GM19372 (cell line): ENCODE measurements at regions not wholly inside any gene's neighbourhood (a gene's known extent, or its start where the extent isn't known, plus 50 kb on each side); places are given as distances from the start of the nearest gene placed in this dataset.

Experiments used
- ATAC-seq: cut with Tn5 transposase; IDR thresholded peaks from one replicate; pipeline ENCODE4 v1.9.1; 2021; ENCODE audit warnings: mild to moderate bottlenecking, low read depth, moderate library complexity; ENCODE audit not compliant: unreplicated experiment

- no peak for ATAC-seq
Measured at GRCh38 chr10:71042216-71042615, 153.9 kb upstream of the PCBD1 start.

- ATAC-seq = no peak
Measured at GRCh38 chr10:71042699-71043098, 154.3 kb upstream of the PCBD1 start.

- no peak for ATAC-seq
Measured at GRCh38 chr10:71043858-71044257, 155.5 kb upstream of the PCBD1 start.

- no peak for ATAC-seq
Measured at GRCh38 chr10:71044720-71045119, 156.4 kb upstream of the PCBD1 start.

- ATAC-seq = no peak
Measured at GRCh38 chr10:71045204-71045809, 156.9 kb upstream of the PCBD1 start.

GRCh38 chr10:71045936-71046335 lies 157.6 kb upstream of the PCBD1 start:
- no peak for ATAC-seq

GRCh38 chr10:71046747-71047146 lies 158.4 kb upstream of the PCBD1 start:
- no peak for ATAC-seq

GRCh38 chr10:71048971-71049615 lies 160.7 kb upstream of the PCBD1 start:
- ATAC-seq = no peak

GRCh38 chr10:71049994-71050393 lies 161.6 kb upstream of the PCBD1 start:
- ATAC-seq = no peak

- ATAC-seq = no peak
Measured at GRCh38 chr10:71052076-71052660, 160.2 kb upstream of the UNC5B start.

- no peak for ATAC-seq
Measured at GRCh38 chr10:71052708-71053107, 159.7 kb upstream of the UNC5B start.

GRCh38 chr10:71053169-71053895 lies 159.0 kb upstream of the UNC5B start:
- no peak for ATAC-seq

GRCh38 chr10:71058308-71058707 lies 154.1 kb upstream of the UNC5B start:
- ATAC-seq = no peak

- no peak for ATAC-seq
Measured at GRCh38 chr10:71059054-71059818, 153.1 kb upstream of the UNC5B start.

- no peak for ATAC-seq
Measured at GRCh38 chr10:71059943-71060342, 152.4 kb upstream of the UNC5B start.

- ATAC-seq = no peak
Measured at GRCh38 chr10:71060476-71061426, 151.6 kb upstream of the UNC5B start.

GRCh38 chr10:71061472-71061871 lies 150.9 kb upstream of the UNC5B start:
- ATAC-seq = no peak

GRCh38 chr10:71062156-71062555 lies 150.2 kb upstream of the UNC5B start:
- no peak for ATAC-seq

- ATAC-seq = no peak
Measured at GRCh38 chr10:71063401-71063800, 149.0 kb upstream of the UNC5B start.
